ENCODE measurements at regions not wholly inside any gene's neighbourhood (a gene's known extent, or its start where the extent isn't known, plus 50 kb on each side); places are given as distances from the start of the nearest gene placed in this dataset.

- DNase-seq = no peak
Measured at GRCh38 chr15:94177112-94177511, 54.2 kb upstream of the MCTP2 start.

GRCh38 chr15:94175420-94175819 lies 55.9 kb upstream of the MCTP2 start:
- DNase-seq = no peak

GRCh38 chr15:94174399-94174802 lies 57.0 kb upstream of the MCTP2 start:
- peak; percentile 16 for DNase-seq

GRCh38 chr15:94168250-94168649 lies 63.1 kb upstream of the MCTP2 start:
- peak; percentile 25 for DNase-seq

GRCh38 chr15:94164971-94165370 lies 66.4 kb upstream of the MCTP2 start:
- DNase-seq = no peak

GRCh38 chr15:94164202-94164807 lies 67.1 kb upstream of the MCTP2 start:
- DNase-seq = peak; percentile 65

GRCh38 chr15:94162939-94163338 lies 68.4 kb upstream of the MCTP2 start:
- no peak for DNase-seq

- DNase-seq = no peak
Measured at GRCh38 chr15:94154255-94154654, 77.1 kb upstream of the MCTP2 start.

GRCh38 chr15:94145046-94145445 lies 86.3 kb upstream of the MCTP2 start:
- no peak for DNase-seq

GRCh38 chr15:94141802-94142201 lies 89.6 kb upstream of the MCTP2 start:
- no peak for DNase-seq

GRCh38 chr15:94135486-94136147 lies 95.7 kb upstream of the MCTP2 start:
- DNase-seq = no peak

- DNase-seq = no peak
Measured at GRCh38 chr15:94131875-94132274, 99.5 kb upstream of the MCTP2 start.

GRCh38 chr15:94130504-94130903 lies 100.9 kb upstream of the MCTP2 start:
- no peak for DNase-seq

GRCh38 chr15:94127006-94127405 lies 104.4 kb upstream of the MCTP2 start:
- DNase-seq = no peak

- DNase-seq = no peak
Measured at GRCh38 chr15:94125698-94126097, 105.7 kb upstream of the MCTP2 start.

GRCh38 chr15:94125156-94125555 lies 106.2 kb upstream of the MCTP2 start:
- no peak for DNase-seq

GRCh38 chr15:94122516-94122915 lies 108.8 kb upstream of the MCTP2 start:
- no peak for DNase-seq

- DNase-seq = peak; percentile 46
Measured at GRCh38 chr15:94119923-94120775, 111.2 kb upstream of the MCTP2 start.

- DNase-seq = no peak
Measured at GRCh38 chr15:94119298-94119811, 112.0 kb upstream of the MCTP2 start.

- no peak for DNase-seq
Measured at GRCh38 chr15:94110476-94111130, 120.8 kb upstream of the MCTP2 start.

GRCh38 chr15:94107652-94108051 lies 123.7 kb upstream of the MCTP2 start:
- no peak for DNase-seq

GRCh38 chr15:94105760-94106159 lies 125.6 kb upstream of the MCTP2 start:
- DNase-seq = no peak

- no peak for DNase-seq
Measured at GRCh38 chr15:94100863-94101262, 130.5 kb upstream of the MCTP2 start.

Measured in stimulated activated CD4-positive, alpha-beta T cell treated with anti-CD3 and anti-CD28 coated beads, Interleukin-15, amount 100 ng/mL, for 24 hours (primary cell).